H1 (cell line): ENCODE measurements at regions not wholly inside any gene's neighbourhood (a gene's known extent, or its start where the extent isn't known, plus 50 kb on each side); places are given as distances from the start of the nearest gene placed in this dataset.

Experiments
- CREB1 ChIP-seq: IDR thresholded peaks from 2 replicates; pipeline ENCODE4 v1.6.1; 2012; ENCODE audit warnings: inconsistent platforms
- RNF2 ChIP-seq: fragments of 200-900, 300-1000 bp; sonication (generic); IDR thresholded peaks from 2 replicates; pipeline ENCODE4 v1.7.1; 2016; ENCODE audit warnings: borderline replicate concordance, low read depth, mild to moderate bottlenecking, antibody characterized with exemption, low read length; ENCODE audit not compliant: poor library complexity, severe bottlenecking; ENCODE audit errors: missing control alignments

- no peak for TF ChIP-seq RNF2
- TF ChIP-seq CREB1 = no peak
Measured at GRCh38 chr3:106185949-106186348, 317.1 kb upstream of the CBLB start (continued).
